NOMO-1 treated with dmso at 0.1 percent for 144 hours (cell line): ENCODE measurements at regions not wholly inside any gene's neighbourhood (a gene's known extent, or its start where the extent isn't known, plus 50 kb on each side); places are given as distances from the start of the nearest gene placed in this dataset.
"Not testable (repeated sequence)": the region's sequence is repeated elsewhere in the genome, so short reads cannot be mapped to it uniquely, and the experiment has no call there.

Source experiments
- DNase-seq: peaks from one replicate; lab custom pipeline; 2025; ENCODE audit not compliant: unreplicated experiment; lab: John Stamatoyannopoulos, UW

GRCh38 chr6:111925296-111925695 lies 52.0 kb upstream of the FYN start:
- DNase-seq: no peak

- no peak for DNase-seq
Observed at GRCh38 chr6:111926731-111927302, 53.6 kb upstream of the FYN start.

- DNase-seq: no peak
Observed at GRCh38 chr6:111927321-111927720, 54.1 kb upstream of the FYN start.

- no peak for DNase-seq
Observed at GRCh38 chr6:111928139-111928538, 54.9 kb upstream of the FYN start.

- DNase-seq: not testable (repeated sequence)
Observed at GRCh38 chr6:111934611-111935010, 61.4 kb upstream of the FYN start.

- DNase-seq: no peak
Observed at GRCh38 chr6:111936718-111937117, 63.5 kb upstream of the FYN start.

GRCh38 chr6:111938710-111939109 lies 65.5 kb upstream of the FYN start:
- no peak for DNase-seq

- DNase-seq: peak; percentile 48
Observed at GRCh38 chr6:111939902-111940301, 66.7 kb upstream of the FYN start.

GRCh38 chr6:111940801-111941200 lies 67.5 kb upstream of the FYN start:
- DNase-seq: no peak

- DNase-seq: no peak
Observed at GRCh38 chr6:111941686-111942330, 68.6 kb upstream of the FYN start.

GRCh38 chr6:111942561-111942960 lies 69.3 kb upstream of the FYN start:
- DNase-seq: peak; percentile 78

GRCh38 chr6:111943266-111943665 lies 70.0 kb upstream of the FYN start:
- no peak for DNase-seq

GRCh38 chr6:111943726-111944125 lies 70.5 kb upstream of the FYN start:
- peak; percentile 22 for DNase-seq

GRCh38 chr6:111944541-111944940 lies 71.3 kb upstream of the FYN start:
- no peak for DNase-seq

- DNase-seq: no peak
Observed at GRCh38 chr6:111949546-111949945, 76.3 kb upstream of the FYN start.

GRCh38 chr6:111949984-111950383 lies 76.7 kb upstream of the FYN start:
- DNase-seq: not testable (repeated sequence)

- no peak for DNase-seq
Observed at GRCh38 chr6:111950661-111951496, 77.6 kb upstream of the FYN start.

GRCh38 chr6:111951497-111952085 lies 78.3 kb upstream of the FYN start:
- DNase-seq: no peak

GRCh38 chr6:111952274-111952673 lies 79.0 kb upstream of the FYN start:
- no peak for DNase-seq

- peak; percentile 33 for DNase-seq
Observed at GRCh38 chr6:111952821-111953540, 79.7 kb upstream of the FYN start.

- DNase-seq: no peak
Observed at GRCh38 chr6:111956098-111956497, 82.8 kb upstream of the FYN start.
